A549 (cell line): ENCODE measurements at regions not wholly inside any gene's neighbourhood (a gene's known extent, or its start where the extent isn't known, plus 50 kb on each side); places are given as distances from the start of the nearest gene placed in this dataset.

ENCODE experiments used
- ATAC-seq, 2 experiments: fragments of 200-7000 bp in 1 of 2; fragments of >200 bp in 1 of 2; cut with Nextera tagmentation in 1 of 2; cut with Tn5 transposase in 1 of 2; 3 replicates each; pipeline versions ENCODE4 v1.8.0 to v1.9.1; 2018 to 2020; ENCODE audit warnings: mild to moderate bottlenecking in 1 of 2, moderate library complexity in 1 of 2
- CTCF ChIA-PET: fragments of 300-600 bp; sonication (Branson Sonifier 250); formaldehyde crosslinking; extraction: SDS; loops from one replicate; lab custom pipeline; 2021; ENCODE audit warnings: antibody characterized with exemption, inconsistent platforms; lab: Yijun Ruan, JAX
- POLR2A ChIA-PET: fragments of 350-600 bp; formaldehyde crosslinking; extraction: SDS; loops from one replicate; lab custom pipeline; 2021; ENCODE audit warnings: antibody characterized with exemption, inconsistent platforms; lab: Yijun Ruan, JAX
- DNase-seq, 2 experiments: peaks; one replicate each; pipeline versions ENCODE4 v3.0.0 to v3.0.0-alpha.2; 2011 to 2016; ENCODE audit warnings: low read depth in 1 of 2, low spot score in 1 of 2
- FAIRE-seq: peaks from 2 replicates; lab custom pipeline; 2011; peaks lifted over from hg19 to GRCh38; lab: Jason Lieb, UNC
- H3K27ac ChIP-seq, 2 experiments: fragments of >200 bp; sonication (Bioruptor Twin); formaldehyde crosslinking; 3 replicates each; pipeline ENCODE4 v1.5.1; 2016 to 2017
- H3K4me1 ChIP-seq: fragments of >200 bp; sonication (Bioruptor Twin); formaldehyde crosslinking; 3 replicates; pipeline ENCODE4 v1.6.1; 2016
- H3K4me2 ChIP-seq: fragments of >200 bp; sonication (Bioruptor Twin); formaldehyde crosslinking; 3 replicates; pipeline ENCODE4 v1.6.1; 2016
- H3K4me3 ChIP-seq: fragments of >200 bp; sonication (Bioruptor Twin); formaldehyde crosslinking; 3 replicates; pipeline ENCODE4 v1.5.1; 2016
- H3K9me3 ChIP-seq: fragments of >200 bp; sonication (Bioruptor Twin); formaldehyde crosslinking; 3 replicates; pipeline ENCODE4 v1.6.1; 2016
- CBX2 ChIP-seq: fragments of 200-600 bp; sonication (generic); IDR thresholded peaks from 2 replicates; pipeline ENCODE4 v1.6.1; 2016; ENCODE audit warnings: low read depth, mild to moderate bottlenecking, borderline replicate concordance
- CBX8 ChIP-seq: fragments of 200-600 bp; sonication (generic); IDR thresholded peaks from 2 replicates; pipeline ENCODE4 v1.6.1; 2016
- CHD2 ChIP-seq: fragments of 150-350 bp; IDR thresholded peaks from 2 replicates; pipeline ENCODE4 v1.6.1; 2014; ENCODE audit warnings: low read length; ENCODE audit not compliant: partially characterized antibody
- CHD4 ChIP-seq: fragments of 200-600 bp; sonication (generic); IDR thresholded peaks from 2 replicates; pipeline ENCODE4 v1.6.1; 2016; ENCODE audit warnings: antibody characterized with exemption, mild to moderate bottlenecking, borderline replicate concordance
- CTCF ChIP-seq: fragments of >200 bp; sonication (Bioruptor Twin); formaldehyde crosslinking; IDR thresholded peaks from 3 replicates; pipeline ENCODE4 v1.5.1; 2016
- ELK1 ChIP-seq: fragments of 150-350 bp; IDR thresholded peaks from 2 replicates; pipeline ENCODE4 v1.6.1; 2014; ENCODE audit warnings: low read depth, mild to moderate bottlenecking, low read length
- EP300 ChIP-seq, 2 experiments: fragments of >200 bp; sonication (Bioruptor Twin); formaldehyde crosslinking; IDR thresholded peaks; 2 replicates in 1 of 2; 3 replicates in 1 of 2; pipeline ENCODE4 v1.6.1; 2016 to 2017
- ESRRA ChIP-seq: fragments of 150-350 bp; IDR thresholded peaks from 2 replicates; pipeline ENCODE4 v1.6.1; 2014; ENCODE audit warnings: mild to moderate bottlenecking, low read length, borderline replicate concordance
- FOSL2 ChIP-seq, 2 experiments: fragments of 450-650 bp in 1 of 2; fragments of >200 bp in 1 of 2; sonication (Bioruptor Twin) in 1 of 2; formaldehyde crosslinking; IDR thresholded peaks; 2 replicates each; pipeline versions ENCODE4 v1.5.0 to v1.6.1; 2016 to 2020; ENCODE audit warnings: mild to moderate bottlenecking in 1 of 2, moderate library complexity in 1 of 2
- FOXS1 ChIP-seq: fragments of 250-450 bp; sonication (Bioruptor Pico); IDR thresholded peaks from 2 replicates; pipeline ENCODE4 v1.5.0; 2020; ENCODE audit warnings: mild to moderate bottlenecking, moderate library complexity
- HDAC2 ChIP-seq: fragments of 200-600 bp; sonication (generic); IDR thresholded peaks from 2 replicates; pipeline ENCODE4 v1.6.1; 2016
- HEYL ChIP-seq: fragments of 250-450 bp; sonication (Bioruptor Pico); IDR thresholded peaks from 2 replicates; pipeline ENCODE4 v1.8.0; 2021; ENCODE audit warnings: mild to moderate bottlenecking, moderate library complexity
- HMGXB4 ChIP-seq: fragments of 250-450 bp; sonication (Bioruptor Pico); IDR thresholded peaks from 2 replicates; pipeline ENCODE4 v1.5.0; 2021; ENCODE audit warnings: mild to moderate bottlenecking, moderate library complexity, borderline replicate concordance
- HOXA7 ChIP-seq: fragments of 250-450 bp; sonication (Bioruptor Pico); IDR thresholded peaks from 2 replicates; pipeline ENCODE4 v1.5.0; 2020; ENCODE audit warnings: mild to moderate bottlenecking, moderate library complexity
- JUN ChIP-seq, 2 experiments: fragments of >200 bp; sonication (Bioruptor Twin); formaldehyde crosslinking; IDR thresholded peaks; 2 replicates in 1 of 2; 3 replicates in 1 of 2; pipeline ENCODE4 v1.6.1; 2016 to 2017
- MAX ChIP-seq: IDR thresholded peaks from 2 replicates; pipeline ENCODE4 v1.6.1; 2012
- MYC ChIP-seq: IDR thresholded peaks from 2 replicates; pipeline ENCODE4 v1.6.1; 2012; ENCODE audit warnings: mild to moderate bottlenecking, inconsistent platforms, low read length, improper control_type of control experiment, borderline replicate concordance
- PHF8 ChIP-seq: fragments of 200-600 bp; sonication (generic); IDR thresholded peaks from 2 replicates; pipeline ENCODE4 v1.6.1; 2016; ENCODE audit warnings: low read depth, mild to moderate bottlenecking, antibody characterized with exemption, moderate library complexity, borderline replicate concordance
- POLR2A ChIP-seq: IDR thresholded peaks from 2 replicates; pipeline ENCODE4 v1.6.1; 2012; ENCODE audit warnings: mild to moderate bottlenecking, low read length
- RCOR1 ChIP-seq: fragments of 150-350 bp; IDR thresholded peaks from 2 replicates; pipeline ENCODE4 v1.6.1; 2014; ENCODE audit warnings: antibody characterized with exemption, low read length, low read depth
- REST ChIP-seq: fragments of 200-600 bp; sonication (generic); IDR thresholded peaks from 2 replicates; pipeline ENCODE4 v1.6.1; 2016; ENCODE audit warnings: antibody characterized with exemption, mild to moderate bottlenecking, moderate library complexity
- RFX5 ChIP-seq: fragments of 450-650 bp; IDR thresholded peaks from 2 replicates; pipeline ENCODE4 v1.7.1; 2014; ENCODE audit warnings: antibody characterized with exemption, mild to moderate bottlenecking, moderate library complexity
- TP53 ChIP-seq: fragments of 250-450 bp; sonication (Bioruptor Pico); IDR thresholded peaks from 2 replicates; pipeline ENCODE4 v1.5.0; 2021; ENCODE audit warnings: mild to moderate bottlenecking, moderate library complexity
- ZNF302 ChIP-seq: fragments of 250-450 bp; sonication (Bioruptor Pico); IDR thresholded peaks from 2 replicates; pipeline ENCODE4 v1.9.0; 2021; ENCODE audit warnings: inconsistent platforms, mild to moderate bottlenecking, moderate library complexity
- WGBS: methylation state at CpG from one replicate; pipeline ENCODE4 v1.1.6; 2017; ENCODE audit errors: missing lambda C conversion rate; 5-methylcytosine and 5-hydroxymethylcytosine counted together

GRCh38 chr20:50390685-50391443 lies 119.3 kb upstream of the PTPN1 start:
- ATAC-seq (no peak), FAIRE-seq (no peak), DNase-seq (no peak)
- Histone ChIP-seq H3K4me1 (peaks cover 55% of the 10 kb centered on the region), H3K4me3 (no peak overlapping the region), H3K27ac (peak overlapping the region; percentile 78 to 81; a peak in 5 of 6 replicates), H3K9me3 (no peaks in the 10 kb centered on the region), H3K4me2 (no peak overlapping the region)
- ChIA-PET CTCF (interaction anchor here (0.6 to 2.0 kb wide), 6 partner anchors 8 to 130 kb away, joined by 3 to 6 read pairs (median 4); no protein-coding TSS in a partner anchor), POLR2A (no interaction called here)
- 88% methylated on average over 15 of the region's 15 CpGs for WGBS
- no peak for TF ChIP-seq HMGXB4
- TF ChIP-seq PHF8, result no peak
- no peak for TF ChIP-seq MYC
- no peak for TF ChIP-seq CBX8
- no peak for TF ChIP-seq JUN (IDR thresholded peaks at IDR 0.05)
- TF ChIP-seq FOXS1 (CRISPR knock-in tag), result no peak
- TF ChIP-seq CHD2, result no peak
- TF ChIP-seq MAX, result no peak
- TF ChIP-seq CTCF, result no peak
- TF ChIP-seq RCOR1, result no peak
- TF ChIP-seq HEYL, result no peak
- TF ChIP-seq CBX2, result no peak
- no peak for TF ChIP-seq ESRRA
- no peak for TF ChIP-seq ZNF302
- TF ChIP-seq RFX5, result no peak
- no peak for TF ChIP-seq ELK1
- TF ChIP-seq HDAC2, result no peak
- TF ChIP-seq FOSL2 (IDR thresholded peaks at IDR 0.05), result no peak
- TF ChIP-seq FOSL2 (CRISPR knock-in tag; IDR thresholded peaks at IDR 0.05), result no peak
- TF ChIP-seq TP53 (CRISPR knock-in tag), result no peak

GRCh38 chr20:50391444-50392137 lies 118.6 kb upstream of the PTPN1 start:
- ChIA-PET CTCF (interaction anchor here (0.8 to 2.0 kb wide), 4 partner anchors 9 to 16 kb away, joined by 3 to 6 read pairs (median 6); no protein-coding TSS in a partner anchor), POLR2A (no interaction called here)
- H3K4me3 ChIP-seq, result no peak overlapping the region
- H3K4me1 ChIP-seq, result peaks cover 55% of the 10 kb centered on the region
- no peaks in the 10 kb centered on the region for H3K9me3 ChIP-seq
- no peak overlapping the region for H3K4me2 ChIP-seq
- ATAC-seq (no peak), FAIRE-seq (no peak), DNase-seq (no peak)
- TF ChIP-seq REST (no peak), POLR2A (no peak), PHF8 (no peak), HDAC2 (no peak), FOSL2 (IDR thresholded peaks at IDR 0.05) (no peak), FOSL2 (CRISPR knock-in tag; IDR thresholded peaks at IDR 0.05) (no peak), EP300 (IDR thresholded peaks at IDR 0.05) (no peak), CBX2 (no peak), CHD4 (no peak), HOXA7 (CRISPR knock-in tag) (no peak)
- H3K27ac ChIP-seq, result peak overlapping the region; percentile 78 to 81; a peak in 5 of 6 replicates
- WGBS, result 93% methylated on average over 15 of the region's 15 CpGs
